CD4-positive, alpha-beta T cell (primary cell): ENCODE measurements at regions not wholly inside any gene's neighbourhood (a gene's known extent, or its start where the extent isn't known, plus 50 kb on each side); places are given as distances from the start of the nearest gene placed in this dataset.

Source experiments
- ATAC-seq: fragments of 200-7000 bp; cut with Tn5 transposase; one replicate; pipeline ENCODE4 v1.10.0; 2022; ENCODE audit warnings: mild to moderate bottlenecking; ENCODE audit not compliant: poor library complexity
- CTCF ChIA-PET: fragments of 350-600 bp; sonication (Branson Sonifier 250); formaldehyde crosslinking; loops from one replicate; lab custom pipeline; 2021; ENCODE audit warnings: antibody characterized with exemption, inconsistent platforms; lab: Charles Lee
- POLR2A ChIA-PET: fragments of 350-600 bp; sonication (Branson Sonifier 250); formaldehyde crosslinking; loops from one replicate; lab custom pipeline; 2021; ENCODE audit warnings: antibody characterized with exemption, inconsistent platforms; lab: Charles Lee
- DNase-seq, 14 experiments: peaks; one replicate each; pipeline ENCODE4 v3.0.0-alpha.2; 2013 to 2020; ENCODE audit warnings: mixed read lengths in 2 of 14
- H3K27ac ChIP-seq, 2 donors: one replicate each; pipeline versions ENCODE4 v1.5.1 to v1.7.0; 2013; ENCODE audit warnings: low read length in 2 of 2, low read depth in 1 of 2, mild to moderate bottlenecking in 1 of 2
- H3K27me3 ChIP-seq, 2 experiments: 1 replicate in 1 of 2; 2 replicates in 1 of 2; pipeline versions ENCODE4 v1.6.1 to v1.7.0; 2013; ENCODE audit warnings: low read length in 2 of 2, control low read depth in 1 of 2, mild to moderate bottlenecking in 1 of 2, moderate library complexity in 1 of 2; ENCODE audit not compliant: insufficient read depth in 2 of 2, control insufficient read depth in 1 of 2
- H3K36me3 ChIP-seq: one replicate; pipeline ENCODE4 v1.6.1; 2013; ENCODE audit warnings: low read length, control low read depth; ENCODE audit not compliant: insufficient read depth
- H3K4me1 ChIP-seq: one replicate; pipeline ENCODE4 v1.6.1; 2013; ENCODE audit warnings: low read length, control low read depth; ENCODE audit not compliant: insufficient read depth
- H3K4me3 ChIP-seq: one replicate; pipeline ENCODE4 v1.5.1; 2013; ENCODE audit warnings: mild to moderate bottlenecking, low read length, moderate library complexity
- H3K9me3 ChIP-seq, 2 experiments: 1 replicate in 1 of 2; 2 replicates in 1 of 2; pipeline versions ENCODE4 v1.6.1 to v1.7.0; 2013; ENCODE audit warnings: low read length in 2 of 2, mild to moderate bottlenecking in 2 of 2, control low read depth in 1 of 2, moderate library complexity in 1 of 2; ENCODE audit not compliant: control insufficient read depth in 1 of 2, insufficient read depth in 1 of 2
- H3K27ac Mint-ChIP-seq: one replicate; pipeline ENCODE4 v1.8.0; 2020; ENCODE audit warnings: mixed read lengths
- H3K27me3 Mint-ChIP-seq: one replicate; pipeline ENCODE4 v1.8.0; 2021; ENCODE audit warnings: mixed read lengths
- H3K36me3 Mint-ChIP-seq: one replicate; pipeline ENCODE4 v1.8.0; 2021; ENCODE audit warnings: low read depth, mixed read lengths
- H3K4me1 Mint-ChIP-seq: one replicate; pipeline ENCODE4 v1.8.0; 2021; ENCODE audit warnings: low read depth, mixed read lengths
- H3K4me3 Mint-ChIP-seq: one replicate; pipeline ENCODE4 v1.8.0; 2020; ENCODE audit warnings: mild to moderate bottlenecking, mixed read lengths
- H3K9me3 Mint-ChIP-seq: one replicate; pipeline ENCODE4 v1.8.0; 2020; ENCODE audit warnings: mixed read lengths
- CTCF ChIP-seq: fragments of 200-600 bp; IDR thresholded peaks from one replicate; pipeline ENCODE4 v1.8.0; 2022; ENCODE audit warnings: antibody characterized with exemption, mild to moderate bottlenecking
- intact Hi-C, 2 experiments: fragments of 100-400 bp; cut with DNase I in 1 of 2; cut with micrococcal nuclease in 1 of 2; formaldehyde crosslinking; loops; one replicate each; pipeline versions ENCODE4 v1.15.1 to v1.9.0; 2023 to 2025; cut with DNase I, micrococcal nuclease

- intact Hi-C loops: no loop called here
- POLR2A ChIA-PET: no interaction called here
- Mint-ChIP-seq H3K4me1 (no peaks in the 10 kb centered on the region), H3K27me3 (no peaks in the 10 kb centered on the region), H3K9me3 (no peaks in the 10 kb centered on the region), H3K4me3 (no peak overlapping the region), H3K36me3 (no peaks in the 10 kb centered on the region), H3K27ac (no peak overlapping the region)
- Histone ChIP-seq H3K36me3 (no peaks in the 10 kb centered on the region), H3K27me3 (no peaks in the 10 kb centered on the region), H3K27ac (no peak overlapping the region), H3K9me3 (no peaks in the 10 kb centered on the region), H3K4me3 (no peak overlapping the region), H3K4me1 (no peaks in the 10 kb centered on the region)
- no peak for TF ChIP-seq CTCF
- DNase-seq (no peak), ATAC-seq (no peak)
- CTCF ChIA-PET: no interaction called here
Observed at GRCh38 chr4:124427095-124427767, 285.3 kb downstream of the ANKRD50 start.

GRCh38 chr4:124428648-124429047 is 283.9 kb downstream of the ANKRD50 start:
- no peaks in the 10 kb centered on the region for H3K4me1 Mint-ChIP-seq
- intact Hi-C loops: no loop called here
- Histone ChIP-seq H3K27me3 (no peaks in the 10 kb centered on the region), H3K27ac (no peak overlapping the region), H3K4me1 (no peaks in the 10 kb centered on the region), H3K36me3 (no peaks in the 10 kb centered on the region), H3K9me3 (no peaks in the 10 kb centered on the region), H3K4me3 (no peak overlapping the region)
- ChIA-PET CTCF (no interaction called here), POLR2A (no interaction called here)
- no peaks in the 10 kb centered on the region for H3K9me3 Mint-ChIP-seq
- H3K36me3 Mint-ChIP-seq: no peaks in the 10 kb centered on the region
- no peak for TF ChIP-seq CTCF
- no peak overlapping the region for H3K27ac Mint-ChIP-seq
- no peak for DNase-seq
- H3K27me3 Mint-ChIP-seq: no peaks in the 10 kb centered on the region
- ATAC-seq: no peak
- H3K4me3 Mint-ChIP-seq: no peak overlapping the region

GRCh38 chr4:124429746-124430250 is 282.7 kb downstream of the ANKRD50 start:
- H3K4me1 ChIP-seq: no peaks in the 10 kb centered on the region
- Mint-ChIP-seq H3K4me3 (no peak overlapping the region), H3K36me3 (no peaks in the 10 kb centered on the region), H3K27me3 (no peaks in the 10 kb centered on the region), H3K4me1 (no peaks in the 10 kb centered on the region), H3K9me3 (no peaks in the 10 kb centered on the region), H3K27ac (no peak overlapping the region)
- no peak overlapping the region for H3K4me3 ChIP-seq
- no peak for ATAC-seq
- DNase-seq: no peak
- no peak for TF ChIP-seq CTCF
- POLR2A ChIA-PET: no interaction called here
- CTCF ChIA-PET: no interaction called here
- intact Hi-C loops: no loop called here
- H3K9me3 ChIP-seq: no peaks in the 10 kb centered on the region
- H3K27ac ChIP-seq: no peak overlapping the region
- H3K36me3 ChIP-seq: no peaks in the 10 kb centered on the region
- no peaks in the 10 kb centered on the region for H3K27me3 ChIP-seq
